GM21381 (cell line): ENCODE measurements at regions not wholly inside any gene's neighbourhood (a gene's known extent, or its start where the extent isn't known, plus 50 kb on each side); places are given as distances from the start of the nearest gene placed in this dataset.
"Not testable (repeated sequence)": the region's sequence is repeated elsewhere in the genome, so short reads cannot be mapped to it uniquely, and the experiment has no call there.

Experiments used
- ATAC-seq: cut with Tn5 transposase; IDR thresholded peaks from one replicate; pipeline ENCODE4 v1.9.1; 2021; ENCODE audit warnings: mild to moderate bottlenecking, moderate library complexity; ENCODE audit not compliant: unreplicated experiment

- no peak for ATAC-seq
Measured at GRCh38 chr5:67724412-67725135, 491.0 kb upstream of the PIK3R1 start.

- no peak for ATAC-seq
Measured at GRCh38 chr5:67723873-67724272, 491.7 kb upstream of the PIK3R1 start.

GRCh38 chr5:67722582-67722981, 493.0 kb upstream of the PIK3R1 start:
- not testable (repeated sequence) for ATAC-seq

GRCh38 chr5:67720162-67720772, 495.3 kb upstream of the PIK3R1 start:
- no peak for ATAC-seq

GRCh38 chr5:67702008-67702407, 505.4 kb upstream of the CD180 start:
- ATAC-seq = no peak

GRCh38 chr5:67699560-67699959, 503.0 kb upstream of the CD180 start:
- no peak for ATAC-seq

GRCh38 chr5:67696446-67696845, 499.8 kb upstream of the CD180 start:
- no peak for ATAC-seq

- no peak for ATAC-seq
Measured at GRCh38 chr5:67695369-67695768, 498.8 kb upstream of the CD180 start.

- no peak for ATAC-seq
Measured at GRCh38 chr5:67694810-67695191, 498.2 kb upstream of the CD180 start.

GRCh38 chr5:67693956-67694809, 497.6 kb upstream of the CD180 start:
- ATAC-seq = no peak

- no peak for ATAC-seq
Measured at GRCh38 chr5:67686746-67687145, 490.1 kb upstream of the CD180 start.

- ATAC-seq = no peak
Measured at GRCh38 chr5:67681703-67682102, 485.1 kb upstream of the CD180 start.

- no peak for ATAC-seq
Measured at GRCh38 chr5:67680099-67680498, 483.5 kb upstream of the CD180 start.

GRCh38 chr5:67679184-67679841, 482.7 kb upstream of the CD180 start:
- no peak for ATAC-seq

- ATAC-seq = no peak
Measured at GRCh38 chr5:67678594-67678993, 482.0 kb upstream of the CD180 start.

GRCh38 chr5:67677422-67677970, 480.9 kb upstream of the CD180 start:
- no peak for ATAC-seq

- ATAC-seq = no peak
Measured at GRCh38 chr5:67676863-67677262, 480.3 kb upstream of the CD180 start.

GRCh38 chr5:67674159-67674655, 477.6 kb upstream of the CD180 start:
- no peak for ATAC-seq

- no peak for ATAC-seq
Measured at GRCh38 chr5:67673618-67674017, 477.0 kb upstream of the CD180 start.

GRCh38 chr5:67673180-67673579, 476.6 kb upstream of the CD180 start:
- no peak for ATAC-seq

GRCh38 chr5:67672636-67673035, 476.0 kb upstream of the CD180 start:
- ATAC-seq = no peak
